Hepatocyte (in vitro differentiated cells): ENCODE measurements at regions not wholly inside any gene's neighbourhood (a gene's known extent, or its start where the extent isn't known, plus 50 kb on each side); places are given as distances from the start of the nearest gene placed in this dataset.

Source experiments
- DNase-seq: peaks from one replicate; pipeline ENCODE4 v3.0.0-alpha.2; 2016; ENCODE audit warnings: low spot score
- H2AFZ ChIP-seq: fragments of 200-600 bp; sonication (generic); 2 replicates; pipeline ENCODE4 v1.6.0; 2016; ENCODE audit warnings: antibody characterized with exemption, mild to moderate bottlenecking
- H3K27ac ChIP-seq: fragments of 200-600 bp; sonication (generic); 2 replicates; pipeline ENCODE4 v1.5.1; 2016; ENCODE audit warnings: mild to moderate bottlenecking
- H3K27me3 ChIP-seq: fragments of 200-600 bp; sonication (generic); 2 replicates; pipeline ENCODE4 v1.6.1; 2016
- H3K36me3 ChIP-seq: fragments of 200-600 bp; sonication (generic); replicated peaks from 2 replicates; pipeline ENCODE4 v1.5.1; 2016; ENCODE audit warnings: low read depth; ENCODE audit not compliant: insufficient read depth
- H3K4me1 ChIP-seq: fragments of 200-600 bp; sonication (generic); 2 replicates; pipeline ENCODE4 v1.5.1; 2016; ENCODE audit warnings: mild to moderate bottlenecking, moderate library complexity; ENCODE audit not compliant: insufficient read depth
- H3K4me2 ChIP-seq: fragments of 200-600 bp; sonication (generic); 2 replicates; pipeline ENCODE4 v1.6.0; 2016
- H3K4me3 ChIP-seq: fragments of 200-600 bp; sonication (generic); 2 replicates; pipeline ENCODE4 v1.5.1; 2016; ENCODE audit warnings: mild to moderate bottlenecking
- H3K79me2 ChIP-seq: fragments of 200-600 bp; sonication (generic); 2 replicates; pipeline ENCODE4 v1.6.0; 2017; ENCODE audit warnings: mild to moderate bottlenecking
- H3K9me2 ChIP-seq: fragments of 200-600 bp; sonication (generic); replicated peaks from 2 replicates; pipeline ENCODE4 v1.6.0; 2017; ENCODE audit warnings: mild to moderate bottlenecking; ENCODE audit not compliant: insufficient read depth
- H3K9me3 ChIP-seq: fragments of 200-600 bp; sonication (generic); 2 replicates; pipeline ENCODE4 v1.5.1; 2016; ENCODE audit warnings: low read depth, mild to moderate bottlenecking
- H4K20me1 ChIP-seq: fragments of 200-600 bp; sonication (generic); 2 replicates; pipeline ENCODE4 v1.6.0; 2016; ENCODE audit warnings: mild to moderate bottlenecking; ENCODE audit not compliant: insufficient read depth, poor library complexity, severe bottlenecking
- CTCF ChIP-seq: fragments of 200-600 bp; sonication (generic); IDR thresholded peaks from 2 replicates; pipeline ENCODE4 v1.5.1; 2016; ENCODE audit warnings: antibody characterized with exemption, mild to moderate bottlenecking; ENCODE audit not compliant: poor library complexity
- EZH2 ChIP-seq: fragments of 200-600 bp; sonication (generic); IDR thresholded peaks from 2 replicates; pipeline ENCODE4 v1.6.1; 2016; ENCODE audit warnings: antibody characterized with exemption, mild to moderate bottlenecking, borderline replicate concordance
- EZH2phosphoT487 ChIP-seq: fragments of 200-600 bp; sonication (generic); IDR thresholded peaks from one replicate; pipeline ENCODE4 v1.6.1; 2018; ENCODE audit warnings: antibody characterized with exemption, mild to moderate bottlenecking, low read depth, moderate library complexity; ENCODE audit not compliant: unreplicated experiment, severe bottlenecking
- WGBS: methylation state at CpG from one replicate; pipeline ENCODE4 v1.1.6; 2016; ENCODE audit warnings: low lambda C conversion rate; ENCODE audit errors: missing lambda C conversion rate; 5-methylcytosine and 5-hydroxymethylcytosine counted together

- Histone ChIP-seq H3K27ac (no peak overlapping the region), H3K4me3 (no peak overlapping the region), H2AFZ (no peak overlapping the region), H3K9me2 (no peaks in the 10 kb centered on the region), H3K4me2 (no peak overlapping the region), H3K27me3 (no peaks in the 10 kb centered on the region), H3K9me3 (no peaks in the 10 kb centered on the region), H4K20me1 (no peaks in the 10 kb centered on the region), H3K79me2 (no peaks in the 10 kb centered on the region), H3K36me3 (no peaks in the 10 kb centered on the region), H3K4me1 (peaks cover 23% of the 10 kb centered on the region)
- TF ChIP-seq EZH2phosphoT487 (no peak), CTCF (no peak), EZH2 (no peak)
- DNase-seq: no peak
- WGBS: 94% methylated on average over 2 of the region's 2 CpGs
Observed at GRCh38 chr12:46471404-46471803, 98.8 kb upstream of the SLC38A2 start.

GRCh38 chr12:46470975-46471374, 98.4 kb upstream of the SLC38A2 start:
- H3K36me3 ChIP-seq: no peaks in the 10 kb centered on the region
- H3K27ac ChIP-seq: no peak overlapping the region
- peaks cover 23% of the 10 kb centered on the region for H3K4me1 ChIP-seq
- H3K9me3 ChIP-seq: no peaks in the 10 kb centered on the region
- no peaks in the 10 kb centered on the region for H3K9me2 ChIP-seq
- no peaks in the 10 kb centered on the region for H4K20me1 ChIP-seq
- no peak overlapping the region for H3K4me2 ChIP-seq
- no peak overlapping the region for H3K4me3 ChIP-seq
- TF ChIP-seq CTCF (no peak), EZH2 (no peak), EZH2phosphoT487 (no peak)
- WGBS: 100% methylated on average over 1 of the region's 1 CpG
- H3K79me2 ChIP-seq: no peaks in the 10 kb centered on the region
- H3K27me3 ChIP-seq: no peaks in the 10 kb centered on the region
- no peak for DNase-seq
- no peak overlapping the region for H2AFZ ChIP-seq

- Histone ChIP-seq H3K79me2 (no peaks in the 10 kb centered on the region), H3K4me1 (peaks cover 23% of the 10 kb centered on the region), H3K27me3 (no peaks in the 10 kb centered on the region), H3K4me3 (no peak overlapping the region), H3K9me2 (no peaks in the 10 kb centered on the region), H3K4me2 (no peak overlapping the region), H4K20me1 (no peaks in the 10 kb centered on the region), H2AFZ (no peak overlapping the region), H3K36me3 (no peaks in the 10 kb centered on the region), H3K27ac (no peak overlapping the region), H3K9me3 (no peaks in the 10 kb centered on the region)
- 83% methylated on average over 6 of the region's 6 CpGs for WGBS
- TF ChIP-seq EZH2 (no peak), CTCF (no peak), EZH2phosphoT487 (no peak)
- DNase-seq: no peak
Observed at GRCh38 chr12:46470036-46470627, 97.6 kb upstream of the SLC38A2 start.

GRCh38 chr12:46468813-46469212, 96.2 kb upstream of the SLC38A2 start:
- H3K27ac ChIP-seq: no peak overlapping the region
- no peaks in the 10 kb centered on the region for H3K27me3 ChIP-seq
- H3K4me2 ChIP-seq: no peak overlapping the region
- peaks cover 13% of the 10 kb centered on the region for H3K4me1 ChIP-seq
- no peaks in the 10 kb centered on the region for H4K20me1 ChIP-seq
- no peaks in the 10 kb centered on the region for H3K9me2 ChIP-seq
- no peak for DNase-seq
- no peaks in the 10 kb centered on the region for H3K9me3 ChIP-seq
- no peak overlapping the region for H3K4me3 ChIP-seq
- no peaks in the 10 kb centered on the region for H3K36me3 ChIP-seq
- H3K79me2 ChIP-seq: no peaks in the 10 kb centered on the region
- no peak overlapping the region for H2AFZ ChIP-seq
- WGBS: 66% methylated on average over 4 of the region's 4 CpGs
- TF ChIP-seq EZH2phosphoT487 (no peak), EZH2 (no peak), CTCF (no peak)
